ENCODE measurements at regions not wholly inside any gene's neighbourhood (a gene's known extent, or its start where the extent isn't known, plus 50 kb on each side); places are given as distances from the start of the nearest gene placed in this dataset.

DNA sequence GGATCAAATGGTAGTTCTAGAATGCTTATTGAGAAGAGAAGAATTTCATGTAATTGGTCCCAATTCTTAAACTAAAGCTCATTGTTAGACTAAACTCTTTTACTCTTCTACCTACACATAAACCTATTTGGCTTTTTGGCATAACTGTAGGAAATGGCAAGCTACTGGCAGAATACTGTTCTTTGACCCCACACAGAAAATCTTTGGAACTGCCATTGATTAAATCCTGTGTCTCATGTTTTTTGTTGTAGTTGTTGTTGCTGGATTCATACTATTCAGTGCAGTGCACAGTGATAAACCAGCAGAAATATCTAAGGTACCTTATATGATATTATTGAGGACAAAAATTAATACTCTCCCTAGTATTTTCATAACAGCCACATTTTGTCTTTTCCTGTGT is 242.1 kb upstream of the SGK1 start:
- TF ChIP-seq, protein P1, sequence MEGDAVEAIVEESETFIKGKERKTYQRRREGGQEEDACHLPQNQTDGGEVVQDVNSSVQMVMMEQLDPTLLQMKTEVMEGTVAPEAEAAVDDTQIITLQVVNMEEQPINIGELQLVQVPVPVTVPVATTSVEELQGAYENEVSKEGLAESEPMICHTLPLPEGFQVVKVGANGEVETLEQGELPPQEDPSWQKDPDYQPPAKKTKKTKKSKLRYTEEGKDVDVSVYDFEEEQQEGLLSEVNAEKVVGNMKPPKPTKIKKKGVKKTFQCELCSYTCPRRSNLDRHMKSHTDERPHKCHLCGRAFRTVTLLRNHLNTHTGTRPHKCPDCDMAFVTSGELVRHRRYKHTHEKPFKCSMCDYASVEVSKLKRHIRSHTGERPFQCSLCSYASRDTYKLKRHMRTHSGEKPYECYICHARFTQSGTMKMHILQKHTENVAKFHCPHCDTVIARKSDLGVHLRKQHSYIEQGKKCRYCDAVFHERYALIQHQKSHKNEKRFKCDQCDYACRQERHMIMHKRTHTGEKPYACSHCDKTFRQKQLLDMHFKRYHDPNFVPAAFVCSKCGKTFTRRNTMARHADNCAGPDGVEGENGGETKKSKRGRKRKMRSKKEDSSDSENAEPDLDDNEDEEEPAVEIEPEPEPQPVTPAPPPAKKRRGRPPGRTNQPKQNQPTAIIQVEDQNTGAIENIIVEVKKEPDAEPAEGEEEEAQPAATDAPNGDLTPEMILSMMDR (IDR thresholded peaks at IDR 0.05): no peak
- no peak for TF ChIP-seq POLR2A (IDR thresholded peaks at IDR 0.05)
